Epithelial cell of proximal tubule (primary cell): ENCODE measurements at regions not wholly inside any gene's neighbourhood (a gene's known extent, or its start where the extent isn't known, plus 50 kb on each side); places are given as distances from the start of the nearest gene placed in this dataset.
A peak's percentile ranks its signal among the peaks of the same experiment; 100 is the strongest.

Experiments
- DNase-seq: peaks from one replicate; pipeline ENCODE4 v3.0.0-alpha.2; 2011; ENCODE audit warnings: low read depth
- H3K4me3 ChIP-seq: 2 replicates; pipeline ENCODE4 v1.5.1; 2011; ENCODE audit warnings: low read depth, mild to moderate bottlenecking, low read length
- TF ChIP-seq, protein P1 (sequence below): conservative IDR thresholded peaks from 2 replicates; pipeline ENCODE4 v1.5.1; 2012; ENCODE audit warnings: low read depth, mild to moderate bottlenecking, low read length

DNA sequence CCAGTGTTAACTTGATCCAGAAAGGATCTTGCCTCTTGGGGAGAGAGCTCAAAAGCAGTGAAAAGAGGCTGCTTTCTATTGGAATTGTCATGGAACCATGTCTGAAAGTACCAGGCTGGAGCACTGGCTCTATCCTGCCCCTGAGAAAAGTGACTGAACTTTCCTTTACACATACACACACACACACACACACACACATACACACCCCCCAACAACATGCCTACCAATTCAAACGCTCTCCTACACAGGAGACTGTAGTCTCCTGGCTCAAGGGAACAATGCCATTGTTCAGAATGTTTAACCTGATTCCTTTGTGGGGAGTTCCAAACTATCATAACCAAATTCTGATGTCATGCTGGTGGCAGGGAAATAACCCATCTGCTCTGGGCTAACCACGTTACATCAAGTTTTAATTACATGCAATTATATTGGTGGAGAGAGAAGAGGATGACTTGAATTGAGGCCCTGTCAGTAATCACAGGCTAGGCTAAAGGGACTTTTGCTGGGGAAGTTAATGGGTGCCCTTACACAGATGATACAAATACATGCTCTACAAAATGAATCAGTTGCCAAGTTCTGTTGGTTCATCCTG lies 52.3 kb upstream of the DUSP10 start:
- TF ChIP-seq, protein P1, sequence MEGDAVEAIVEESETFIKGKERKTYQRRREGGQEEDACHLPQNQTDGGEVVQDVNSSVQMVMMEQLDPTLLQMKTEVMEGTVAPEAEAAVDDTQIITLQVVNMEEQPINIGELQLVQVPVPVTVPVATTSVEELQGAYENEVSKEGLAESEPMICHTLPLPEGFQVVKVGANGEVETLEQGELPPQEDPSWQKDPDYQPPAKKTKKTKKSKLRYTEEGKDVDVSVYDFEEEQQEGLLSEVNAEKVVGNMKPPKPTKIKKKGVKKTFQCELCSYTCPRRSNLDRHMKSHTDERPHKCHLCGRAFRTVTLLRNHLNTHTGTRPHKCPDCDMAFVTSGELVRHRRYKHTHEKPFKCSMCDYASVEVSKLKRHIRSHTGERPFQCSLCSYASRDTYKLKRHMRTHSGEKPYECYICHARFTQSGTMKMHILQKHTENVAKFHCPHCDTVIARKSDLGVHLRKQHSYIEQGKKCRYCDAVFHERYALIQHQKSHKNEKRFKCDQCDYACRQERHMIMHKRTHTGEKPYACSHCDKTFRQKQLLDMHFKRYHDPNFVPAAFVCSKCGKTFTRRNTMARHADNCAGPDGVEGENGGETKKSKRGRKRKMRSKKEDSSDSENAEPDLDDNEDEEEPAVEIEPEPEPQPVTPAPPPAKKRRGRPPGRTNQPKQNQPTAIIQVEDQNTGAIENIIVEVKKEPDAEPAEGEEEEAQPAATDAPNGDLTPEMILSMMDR = no peak
- DNase-seq = peak; percentile 80
- no peak overlapping the region for H3K4me3 ChIP-seq

DNA sequence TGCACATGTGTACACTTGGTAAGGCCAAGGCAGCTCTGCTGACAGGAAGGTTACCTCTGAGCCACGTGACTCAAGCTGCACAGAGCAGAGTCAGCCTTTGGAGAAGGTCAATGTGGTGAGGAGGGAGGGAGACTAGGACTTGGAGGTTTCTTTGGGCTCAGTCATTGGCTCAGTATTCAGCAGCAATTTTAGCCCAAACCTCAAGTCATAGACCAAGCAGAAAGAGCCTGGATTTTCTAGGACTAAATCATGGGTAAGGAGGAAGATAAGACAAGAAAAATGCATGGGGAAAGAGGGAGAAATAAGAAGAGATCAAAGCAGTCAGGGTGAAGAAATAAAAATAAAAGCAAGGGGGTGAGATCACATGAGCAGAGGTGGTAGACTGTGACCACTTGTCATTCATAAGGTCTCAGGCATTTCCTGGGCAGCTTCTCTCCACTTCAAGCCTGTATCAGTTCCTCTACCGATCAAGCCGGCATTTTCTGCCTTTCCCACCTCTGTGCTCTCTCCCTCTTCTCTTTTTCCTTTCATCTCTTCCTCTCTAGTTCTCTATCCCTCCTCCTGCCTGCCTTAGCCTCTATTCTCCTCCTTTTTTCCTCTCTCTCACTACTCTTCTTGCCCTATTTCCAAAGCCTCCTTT lies 51.7 kb upstream of the DUSP10 start:
- no peak overlapping the region for H3K4me3 ChIP-seq
- TF ChIP-seq, protein P1 = no peak
- no peak for DNase-seq

DNA sequence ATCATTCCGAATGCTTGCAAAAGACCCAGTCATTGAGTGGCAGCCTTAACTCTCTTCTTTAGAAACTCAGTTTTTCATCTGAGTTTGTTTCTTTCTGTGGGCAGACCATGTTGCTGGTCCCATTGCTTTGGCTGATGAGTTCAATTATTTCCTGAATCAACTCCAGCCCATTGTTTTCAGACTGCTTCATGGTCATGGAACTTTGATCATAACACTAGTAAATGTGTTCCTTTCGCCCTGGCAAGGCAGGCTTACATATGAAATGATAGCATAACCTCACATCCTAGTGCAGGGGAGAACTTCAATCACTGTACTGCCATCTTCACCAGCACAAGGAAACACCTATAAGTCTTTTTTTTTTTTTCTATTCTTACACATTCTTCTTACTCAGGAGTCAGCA lies 50.0 kb upstream of the DUSP10 start:
- TF ChIP-seq, protein P1 = no peak
- H3K4me3 ChIP-seq = no peak overlapping the region
- DNase-seq = no peak
